ENCODE measurements at regions not wholly inside any gene's neighbourhood (a gene's known extent, or its start where the extent isn't known, plus 50 kb on each side); places are given as distances from the start of the nearest gene placed in this dataset.
A peak's percentile ranks its signal among the peaks of the same experiment; 100 is the strongest.

DNA sequence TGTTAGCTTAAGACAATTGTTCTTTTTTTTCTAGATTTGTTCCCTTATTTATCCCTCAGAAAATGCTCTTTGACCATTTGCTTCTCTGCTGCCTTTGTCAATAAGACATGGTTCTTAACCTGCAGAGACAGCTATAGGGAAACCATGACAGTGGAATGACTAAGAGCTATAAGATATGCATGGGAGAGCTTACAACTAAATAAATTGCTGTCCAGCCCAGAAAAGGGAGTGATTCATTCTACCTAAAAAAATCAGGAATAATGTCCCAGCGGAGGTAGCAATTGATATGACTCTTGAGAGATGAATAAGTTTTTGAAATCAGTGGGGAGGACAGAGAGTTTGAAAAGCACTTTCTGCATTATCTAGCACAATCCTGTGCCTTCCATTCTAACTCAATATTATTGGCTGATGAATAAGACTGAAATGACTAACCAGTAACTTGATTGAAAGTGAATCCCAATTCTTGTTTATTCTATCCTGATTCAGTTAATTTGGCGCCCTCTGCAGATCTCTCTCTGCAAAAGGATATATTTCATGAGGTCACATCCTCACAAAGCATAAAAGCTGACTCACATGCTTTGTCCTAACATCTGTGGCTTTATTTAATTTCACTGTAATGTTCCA, 680.5 kb upstream of the API5 start:
- Histone ChIP-seq H4K20me1 (ENCODE audit: insufficient read depth, low read length) (no peaks in the 10 kb centered on the region), H3K27me3 (ENCODE audit: control insufficient read depth in 1 of 2, insufficient read depth in 2 of 2, low read length in 2 of 2) (no peaks in the 10 kb centered on the region), H3K36me3 (replicated peaks in 1 of 2; ENCODE audit: control insufficient read depth in 1 of 2, insufficient read depth in 2 of 2, low read length in 2 of 2) (no peaks in the 10 kb centered on the region), H3K9me3 (ENCODE audit: low read length) (no peaks in the 10 kb centered on the region), H2AFZ (ENCODE audit: low read length) (no peak overlapping the region), H3K9ac (ENCODE audit: insufficient read depth, low read depth, low read length) (no peak overlapping the region), H3K4me3 (replicated peaks in 1 of 3; ENCODE audit: insufficient read depth in 1 of 3, low read depth in 2 of 3, low read length in 3 of 3) (no peak overlapping the region), H3K4me1 (ENCODE audit: insufficient read depth, low read length) (no peaks in the 10 kb centered on the region), H3K4me2 (ENCODE audit: low read depth, low read length) (no peak overlapping the region), H3K27ac (ENCODE audit: extremely low read length, insufficient read depth, low read length) (no peak overlapping the region), H3K79me2 (ENCODE audit: insufficient read depth, low read length) (no peaks in the 10 kb centered on the region)
- ChIA-PET POLR2A (no interaction called here), CTCF (ENCODE audit: low intra/inter-chr PET ratio, low total read pairs) (no interaction called here)
- FAIRE-seq (no peak), ATAC-seq (no peak), DNase-seq (ENCODE audit: low spot score) (peak; percentile 12)
- intact Hi-C loops (cut with micrococcal nuclease; ENCODE audit: unreplicated experiment): no loop called here
- in situ Hi-C loops (cut with HindIII; ENCODE audit: extremely low pct_ligation_motif_present, low pct_unique_long_range_greater_than_20kb): no loop called here
- TF ChIP-seq MYNN (CRISPR knock-in tag; IDR thresholded peaks at IDR 0.05; ENCODE audit: low read depth): no peak
- TF ChIP-seq, protein P1, sequence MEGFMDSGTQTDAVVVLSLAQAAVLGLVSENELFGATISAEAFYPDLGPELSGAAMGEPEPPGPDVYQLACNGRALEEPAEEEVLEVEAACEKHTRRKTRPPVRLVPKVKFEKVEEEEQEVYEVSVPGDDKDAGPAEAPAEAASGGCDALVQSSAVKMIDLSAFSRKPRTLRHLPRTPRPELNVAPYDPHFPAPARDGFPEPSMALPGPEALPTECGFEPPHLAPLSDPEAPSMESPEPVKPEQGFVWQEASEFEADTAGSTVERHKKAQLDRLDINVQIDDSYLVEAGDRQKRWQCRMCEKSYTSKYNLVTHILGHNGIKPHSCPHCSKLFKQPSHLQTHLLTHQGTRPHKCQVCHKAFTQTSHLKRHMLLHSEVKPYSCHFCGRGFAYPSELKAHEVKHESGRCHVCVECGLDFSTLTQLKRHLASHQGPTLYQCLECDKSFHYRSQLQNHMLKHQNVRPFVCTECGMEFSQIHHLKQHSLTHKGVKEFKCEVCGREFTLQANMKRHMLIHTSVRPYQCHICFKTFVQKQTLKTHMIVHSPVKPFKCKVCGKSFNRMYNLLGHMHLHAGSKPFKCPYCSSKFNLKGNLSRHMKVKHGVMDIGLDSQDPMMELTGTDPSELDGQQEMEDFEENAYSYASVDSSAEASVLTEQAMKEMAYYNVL (CRISPR knock-in tag; IDR thresholded peaks at IDR 0.05; ENCODE audit: borderline replicate concordance): no peak
- no peak for TF ChIP-seq ZNF670 (CRISPR knock-in tag; IDR thresholded peaks at IDR 0.05; ENCODE audit: borderline replicate concordance)
- TF ChIP-seq, protein P2, sequence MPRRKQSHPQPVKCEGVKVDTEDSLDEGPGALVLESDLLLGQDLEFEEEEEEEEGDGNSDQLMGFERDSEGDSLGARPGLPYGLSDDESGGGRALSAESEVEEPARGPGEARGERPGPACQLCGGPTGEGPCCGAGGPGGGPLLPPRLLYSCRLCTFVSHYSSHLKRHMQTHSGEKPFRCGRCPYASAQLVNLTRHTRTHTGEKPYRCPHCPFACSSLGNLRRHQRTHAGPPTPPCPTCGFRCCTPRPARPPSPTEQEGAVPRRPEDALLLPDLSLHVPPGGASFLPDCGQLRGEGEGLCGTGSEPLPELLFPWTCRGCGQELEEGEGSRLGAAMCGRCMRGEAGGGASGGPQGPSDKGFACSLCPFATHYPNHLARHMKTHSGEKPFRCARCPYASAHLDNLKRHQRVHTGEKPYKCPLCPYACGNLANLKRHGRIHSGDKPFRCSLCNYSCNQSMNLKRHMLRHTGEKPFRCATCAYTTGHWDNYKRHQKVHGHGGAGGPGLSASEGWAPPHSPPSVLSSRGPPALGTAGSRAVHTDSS (CRISPR knock-in tag; conservative IDR thresholded peaks at IDR 0.05): no peak
- TF ChIP-seq ZNF652 (CRISPR knock-in tag; IDR thresholded peaks at IDR 0.05; ENCODE audit: borderline replicate concordance, low read depth): no peak
- no peak for TF ChIP-seq POLR2AphosphoS2 (IDR thresholded peaks at IDR 0.05; ENCODE audit: low read depth, low read length)
- TF ChIP-seq, protein P3, sequence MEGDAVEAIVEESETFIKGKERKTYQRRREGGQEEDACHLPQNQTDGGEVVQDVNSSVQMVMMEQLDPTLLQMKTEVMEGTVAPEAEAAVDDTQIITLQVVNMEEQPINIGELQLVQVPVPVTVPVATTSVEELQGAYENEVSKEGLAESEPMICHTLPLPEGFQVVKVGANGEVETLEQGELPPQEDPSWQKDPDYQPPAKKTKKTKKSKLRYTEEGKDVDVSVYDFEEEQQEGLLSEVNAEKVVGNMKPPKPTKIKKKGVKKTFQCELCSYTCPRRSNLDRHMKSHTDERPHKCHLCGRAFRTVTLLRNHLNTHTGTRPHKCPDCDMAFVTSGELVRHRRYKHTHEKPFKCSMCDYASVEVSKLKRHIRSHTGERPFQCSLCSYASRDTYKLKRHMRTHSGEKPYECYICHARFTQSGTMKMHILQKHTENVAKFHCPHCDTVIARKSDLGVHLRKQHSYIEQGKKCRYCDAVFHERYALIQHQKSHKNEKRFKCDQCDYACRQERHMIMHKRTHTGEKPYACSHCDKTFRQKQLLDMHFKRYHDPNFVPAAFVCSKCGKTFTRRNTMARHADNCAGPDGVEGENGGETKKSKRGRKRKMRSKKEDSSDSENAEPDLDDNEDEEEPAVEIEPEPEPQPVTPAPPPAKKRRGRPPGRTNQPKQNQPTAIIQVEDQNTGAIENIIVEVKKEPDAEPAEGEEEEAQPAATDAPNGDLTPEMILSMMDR (CRISPR knock-in tag; IDR thresholded peaks at IDR 0.05): peak; percentile 22; the same call in 1 of the 2 replicates
- no peak for TF ChIP-seq ZFYVE20 (CRISPR knock-in tag; IDR thresholded peaks at IDR 0.05; ENCODE audit: borderline replicate concordance, low read depth)
- TF ChIP-seq ZNF253 (CRISPR knock-in tag; IDR thresholded peaks at IDR 0.05; ENCODE audit: borderline replicate concordance): no peak
- no peak for TF ChIP-seq FOSL1 (CRISPR knock-in tag; IDR thresholded peaks at IDR 0.05; ENCODE audit: borderline replicate concordance)
- TF ChIP-seq, protein P4, sequence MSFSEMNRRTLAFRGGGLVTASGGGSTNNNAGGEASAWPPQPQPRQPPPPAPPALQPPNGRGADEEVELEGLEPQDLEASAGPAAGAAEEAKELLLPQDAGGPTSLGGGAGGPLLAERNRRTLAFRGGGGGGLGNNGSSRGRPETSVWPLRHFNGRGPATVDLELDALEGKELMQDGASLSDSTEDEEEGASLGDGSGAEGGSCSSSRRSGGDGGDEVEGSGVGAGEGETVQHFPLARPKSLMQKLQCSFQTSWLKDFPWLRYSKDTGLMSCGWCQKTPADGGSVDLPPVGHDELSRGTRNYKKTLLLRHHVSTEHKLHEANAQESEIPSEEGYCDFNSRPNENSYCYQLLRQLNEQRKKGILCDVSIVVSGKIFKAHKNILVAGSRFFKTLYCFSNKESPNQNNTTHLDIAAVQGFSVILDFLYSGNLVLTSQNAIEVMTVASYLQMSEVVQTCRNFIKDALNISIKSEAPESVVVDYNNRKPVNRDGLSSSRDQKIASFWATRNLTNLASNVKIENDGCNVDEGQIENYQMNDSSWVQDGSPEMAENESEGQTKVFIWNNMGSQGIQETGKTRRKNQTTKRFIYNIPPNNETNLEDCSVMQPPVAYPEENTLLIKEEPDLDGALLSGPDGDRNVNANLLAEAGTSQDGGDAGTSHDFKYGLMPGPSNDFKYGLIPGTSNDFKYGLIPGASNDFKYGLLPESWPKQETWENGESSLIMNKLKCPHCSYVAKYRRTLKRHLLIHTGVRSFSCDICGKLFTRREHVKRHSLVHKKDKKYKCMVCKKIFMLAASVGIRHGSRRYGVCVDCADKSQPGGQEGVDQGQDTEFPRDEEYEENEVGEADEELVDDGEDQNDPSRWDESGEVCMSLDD (CRISPR knock-in tag; IDR thresholded peaks at IDR 0.05; ENCODE audit: borderline replicate concordance): no peak
- no peak for TF ChIP-seq CEBPB (IDR thresholded peaks at IDR 0.05; ENCODE audit: borderline replicate concordance, low read depth, low read length)
- peak; percentile 13; the same call in 1 of the 2 replicates for TF ChIP-seq STAG1 (CRISPR knock-in tag; IDR thresholded peaks at IDR 0.05)
- 6% methylated on average over 2 of the region's 2 CpGs for WGBS (ENCODE audit: low lambda C conversion rate)
- no TSS peak for BruUV-seq (replicated peaks)
